ENCODE measurements at regions not wholly inside any gene's neighbourhood (a gene's known extent, or its start where the extent isn't known, plus 50 kb on each side); places are given as distances from the start of the nearest gene placed in this dataset.

DNA sequence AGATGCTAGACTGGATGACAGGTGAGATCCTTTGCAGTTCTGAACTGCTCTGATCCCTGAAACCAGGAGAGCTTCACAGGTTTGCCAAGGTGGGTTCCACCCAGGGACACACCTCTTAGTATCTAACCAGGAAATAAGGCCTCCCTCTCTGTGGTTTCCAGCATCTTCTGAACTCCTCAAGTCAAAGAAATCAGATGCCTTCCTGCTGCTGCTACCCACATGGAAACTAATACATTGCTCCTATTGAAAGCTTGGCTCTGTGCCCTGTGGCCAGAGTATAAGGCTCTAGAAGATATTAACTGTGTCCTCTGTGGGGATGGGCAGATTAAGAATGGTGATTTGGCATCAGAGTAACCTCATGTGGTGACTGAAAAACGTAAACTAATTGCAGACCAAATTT is 75.0 kb upstream of the MRPS6 start:
- TF ChIP-seq CTCF (IDR thresholded peaks at IDR 0.05; ENCODE audit: low read depth, low read length, missing input control): no peak
- no peak for TF ChIP-seq TAF1 (conservative IDR thresholded peaks at IDR 0.05)
- no peak for TF ChIP-seq SP1 (IDR thresholded peaks at IDR 0.05)
- no peak for TF ChIP-seq RXRA (IDR thresholded peaks at IDR 0.05)
- TF ChIP-seq YY1 (IDR thresholded peaks at IDR 0.05): no peak
- TF ChIP-seq, protein P1, sequence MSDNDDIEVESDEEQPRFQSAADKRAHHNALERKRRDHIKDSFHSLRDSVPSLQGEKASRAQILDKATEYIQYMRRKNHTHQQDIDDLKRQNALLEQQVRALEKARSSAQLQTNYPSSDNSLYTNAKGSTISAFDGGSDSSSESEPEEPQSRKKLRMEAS (IDR thresholded peaks at IDR 0.05): no peak
- no peak for TF ChIP-seq ATF3 (IDR thresholded peaks at IDR 0.05)
- TF ChIP-seq, protein P2, sequence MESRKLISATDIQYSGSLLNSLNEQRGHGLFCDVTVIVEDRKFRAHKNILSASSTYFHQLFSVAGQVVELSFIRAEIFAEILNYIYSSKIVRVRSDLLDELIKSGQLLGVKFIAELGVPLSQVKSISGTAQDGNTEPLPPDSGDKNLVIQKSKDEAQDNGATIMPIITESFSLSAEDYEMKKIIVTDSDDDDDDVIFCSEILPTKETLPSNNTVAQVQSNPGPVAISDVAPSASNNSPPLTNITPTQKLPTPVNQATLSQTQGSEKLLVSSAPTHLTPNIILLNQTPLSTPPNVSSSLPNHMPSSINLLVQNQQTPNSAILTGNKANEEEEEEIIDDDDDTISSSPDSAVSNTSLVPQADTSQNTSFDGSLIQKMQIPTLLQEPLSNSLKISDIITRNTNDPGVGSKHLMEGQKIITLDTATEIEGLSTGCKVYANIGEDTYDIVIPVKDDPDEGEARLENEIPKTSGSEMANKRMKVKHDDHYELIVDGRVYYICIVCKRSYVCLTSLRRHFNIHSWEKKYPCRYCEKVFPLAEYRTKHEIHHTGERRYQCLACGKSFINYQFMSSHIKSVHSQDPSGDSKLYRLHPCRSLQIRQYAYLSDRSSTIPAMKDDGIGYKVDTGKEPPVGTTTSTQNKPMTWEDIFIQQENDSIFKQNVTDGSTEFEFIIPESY (IDR thresholded peaks at IDR 0.05): no peak
- TF ChIP-seq, protein P3, sequence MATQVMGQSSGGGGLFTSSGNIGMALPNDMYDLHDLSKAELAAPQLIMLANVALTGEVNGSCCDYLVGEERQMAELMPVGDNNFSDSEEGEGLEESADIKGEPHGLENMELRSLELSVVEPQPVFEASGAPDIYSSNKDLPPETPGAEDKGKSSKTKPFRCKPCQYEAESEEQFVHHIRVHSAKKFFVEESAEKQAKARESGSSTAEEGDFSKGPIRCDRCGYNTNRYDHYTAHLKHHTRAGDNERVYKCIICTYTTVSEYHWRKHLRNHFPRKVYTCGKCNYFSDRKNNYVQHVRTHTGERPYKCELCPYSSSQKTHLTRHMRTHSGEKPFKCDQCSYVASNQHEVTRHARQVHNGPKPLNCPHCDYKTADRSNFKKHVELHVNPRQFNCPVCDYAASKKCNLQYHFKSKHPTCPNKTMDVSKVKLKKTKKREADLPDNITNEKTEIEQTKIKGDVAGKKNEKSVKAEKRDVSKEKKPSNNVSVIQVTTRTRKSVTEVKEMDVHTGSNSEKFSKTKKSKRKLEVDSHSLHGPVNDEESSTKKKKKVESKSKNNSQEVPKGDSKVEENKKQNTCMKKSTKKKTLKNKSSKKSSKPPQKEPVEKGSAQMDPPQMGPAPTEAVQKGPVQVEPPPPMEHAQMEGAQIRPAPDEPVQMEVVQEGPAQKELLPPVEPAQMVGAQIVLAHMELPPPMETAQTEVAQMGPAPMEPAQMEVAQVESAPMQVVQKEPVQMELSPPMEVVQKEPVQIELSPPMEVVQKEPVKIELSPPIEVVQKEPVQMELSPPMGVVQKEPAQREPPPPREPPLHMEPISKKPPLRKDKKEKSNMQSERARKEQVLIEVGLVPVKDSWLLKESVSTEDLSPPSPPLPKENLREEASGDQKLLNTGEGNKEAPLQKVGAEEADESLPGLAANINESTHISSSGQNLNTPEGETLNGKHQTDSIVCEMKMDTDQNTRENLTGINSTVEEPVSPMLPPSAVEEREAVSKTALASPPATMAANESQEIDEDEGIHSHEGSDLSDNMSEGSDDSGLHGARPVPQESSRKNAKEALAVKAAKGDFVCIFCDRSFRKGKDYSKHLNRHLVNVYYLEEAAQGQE (IDR thresholded peaks at IDR 0.05): no peak
- no peak for TF ChIP-seq EGR1 (IDR thresholded peaks at IDR 0.05; ENCODE audit: low read depth in 2 of 2)
- TF ChIP-seq RAD21 (IDR thresholded peaks at IDR 0.05): no peak
- no peak for TF ChIP-seq GABPA (IDR thresholded peaks at IDR 0.05 in 1 of 2, conservative IDR thresholded peaks at IDR 0.05 in 1 of 2)
- no peak for TF ChIP-seq JUND (IDR thresholded peaks at IDR 0.05)

Measured in liver (tissue), 3 donors.